Nephron progenitor cell (in vitro differentiated cells): ENCODE measurements at regions not wholly inside any gene's neighbourhood (a gene's known extent, or its start where the extent isn't known, plus 50 kb on each side); places are given as distances from the start of the nearest gene placed in this dataset.

Experiments used
- DNase-seq: peaks from one replicate; pipeline ENCODE4 v3.0.0; 2021
- H3K27ac Mint-ChIP-seq: 2 replicates; pipeline ENCODE4 v1.8.0; 2021; ENCODE audit warnings: mild to moderate bottlenecking, moderate library complexity, mixed read lengths
- H3K27me3 Mint-ChIP-seq: 2 replicates; pipeline ENCODE4 v1.8.0; 2021; ENCODE audit warnings: mild to moderate bottlenecking, low read depth, mixed read lengths; ENCODE audit not compliant: poor library complexity
- H3K36me3 Mint-ChIP-seq: 2 replicates; pipeline ENCODE4 v1.8.0; 2021; ENCODE audit warnings: low read depth, mixed read lengths
- H3K4me1 Mint-ChIP-seq: 2 replicates; pipeline ENCODE4 v1.8.0; 2021; ENCODE audit warnings: mixed read lengths
- H3K4me3 Mint-ChIP-seq: 2 replicates; pipeline ENCODE4 v1.8.0; 2021; ENCODE audit warnings: mild to moderate bottlenecking, moderate library complexity, mixed read lengths
- H3K9me3 Mint-ChIP-seq: 2 replicates; pipeline ENCODE4 v1.8.0; 2021; ENCODE audit warnings: mild to moderate bottlenecking, moderate library complexity, mixed read lengths
- TF ChIP-seq, protein P1 (sequence below): fragments of 200-600 bp; sonication (generic); IDR thresholded peaks from 2 replicates; pipeline ENCODE4 v1.5.0; 2021; ENCODE audit warnings: antibody characterized with exemption

DNA sequence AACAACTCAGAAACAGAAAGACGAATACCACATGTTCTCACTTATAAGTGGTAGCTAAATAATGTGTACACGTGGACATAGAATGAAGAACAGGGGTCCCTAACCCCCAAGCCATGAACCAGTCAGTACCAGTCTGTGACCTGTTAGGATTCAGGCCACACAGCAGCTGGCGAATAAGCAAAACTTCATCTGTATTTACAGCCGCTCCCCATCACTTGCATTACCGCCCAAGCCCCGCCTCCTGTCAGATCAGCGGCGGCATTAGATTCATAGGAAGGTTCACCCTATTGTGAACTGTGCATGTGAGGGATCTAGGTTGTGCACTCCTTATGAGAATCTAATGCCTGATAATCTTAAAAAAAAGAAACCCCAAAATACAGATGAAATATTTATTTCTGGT, 1128.7 kb downstream of the NLGN4X start:
- Mint-ChIP-seq H3K4me3 (no peak overlapping the region), H3K4me1 (no peaks in the 10 kb centered on the region), H3K27ac (no peak overlapping the region), H3K27me3 (no peaks in the 10 kb centered on the region), H3K9me3 (no peaks in the 10 kb centered on the region), H3K36me3 (no peaks in the 10 kb centered on the region)
- TF ChIP-seq, protein P1, sequence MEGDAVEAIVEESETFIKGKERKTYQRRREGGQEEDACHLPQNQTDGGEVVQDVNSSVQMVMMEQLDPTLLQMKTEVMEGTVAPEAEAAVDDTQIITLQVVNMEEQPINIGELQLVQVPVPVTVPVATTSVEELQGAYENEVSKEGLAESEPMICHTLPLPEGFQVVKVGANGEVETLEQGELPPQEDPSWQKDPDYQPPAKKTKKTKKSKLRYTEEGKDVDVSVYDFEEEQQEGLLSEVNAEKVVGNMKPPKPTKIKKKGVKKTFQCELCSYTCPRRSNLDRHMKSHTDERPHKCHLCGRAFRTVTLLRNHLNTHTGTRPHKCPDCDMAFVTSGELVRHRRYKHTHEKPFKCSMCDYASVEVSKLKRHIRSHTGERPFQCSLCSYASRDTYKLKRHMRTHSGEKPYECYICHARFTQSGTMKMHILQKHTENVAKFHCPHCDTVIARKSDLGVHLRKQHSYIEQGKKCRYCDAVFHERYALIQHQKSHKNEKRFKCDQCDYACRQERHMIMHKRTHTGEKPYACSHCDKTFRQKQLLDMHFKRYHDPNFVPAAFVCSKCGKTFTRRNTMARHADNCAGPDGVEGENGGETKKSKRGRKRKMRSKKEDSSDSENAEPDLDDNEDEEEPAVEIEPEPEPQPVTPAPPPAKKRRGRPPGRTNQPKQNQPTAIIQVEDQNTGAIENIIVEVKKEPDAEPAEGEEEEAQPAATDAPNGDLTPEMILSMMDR: no peak
- no peak for DNase-seq

DNA sequence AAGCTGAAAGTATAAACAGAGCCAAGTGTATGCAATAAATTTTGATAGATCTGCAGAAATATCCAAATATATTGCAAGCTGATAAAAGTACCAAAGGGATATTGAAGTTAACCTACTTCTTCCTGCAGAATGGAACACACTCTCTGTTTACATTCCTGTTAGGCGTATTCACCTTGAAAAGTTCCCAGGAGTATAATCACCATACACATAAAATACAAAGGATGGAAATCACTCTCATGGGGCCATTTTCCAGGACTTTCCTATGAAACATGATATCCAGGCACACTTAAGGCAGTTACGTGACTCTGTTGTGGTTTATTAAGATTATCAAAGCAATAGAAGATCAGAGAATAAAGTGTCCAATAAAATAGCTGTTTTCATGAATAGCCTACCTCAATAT, 1142.3 kb downstream of the NLGN4X start:
- no peaks in the 10 kb centered on the region for H3K27me3 Mint-ChIP-seq
- DNase-seq: no peak
- H3K9me3 Mint-ChIP-seq: peaks cover 3% of the 10 kb centered on the region

DNA sequence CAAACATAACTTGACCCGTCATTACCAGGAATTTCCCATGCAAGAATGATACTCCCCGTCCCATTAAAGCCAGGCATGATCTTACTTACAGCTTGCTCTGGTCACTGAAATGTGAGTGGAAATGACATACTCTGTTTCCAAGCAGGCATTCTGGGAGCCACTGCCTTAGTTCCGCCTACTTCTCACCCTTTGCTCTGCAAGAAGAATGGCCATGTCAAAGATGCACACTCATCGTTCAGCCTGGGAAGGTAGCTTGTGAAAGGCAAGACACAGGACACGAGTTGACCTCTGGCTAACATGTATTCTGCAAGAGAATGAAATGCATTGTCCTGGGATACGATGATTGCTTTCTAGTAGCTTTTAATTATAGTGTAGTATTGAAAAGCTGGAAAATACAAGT, 1144.4 kb downstream of the NLGN4X start:
- Mint-ChIP-seq H3K9me3 (peaks cover 10% of the 10 kb centered on the region), H3K4me3 (peak overlapping the region; percentile 12), H3K4me1 (peaks cover 12% of the 10 kb centered on the region), H3K27ac (peak overlapping the region; percentile 37), H3K27me3 (no peaks in the 10 kb centered on the region), H3K36me3 (no peaks in the 10 kb centered on the region)
- TF ChIP-seq, protein P1: no peak
- peak; percentile 3 for DNase-seq

More for the DNA sequence above, 1142.3 kb downstream of the NLGN4X start:
- TF ChIP-seq, protein P1: no peak
- no peak overlapping the region for H3K27ac Mint-ChIP-seq
- no peaks in the 10 kb centered on the region for H3K36me3 Mint-ChIP-seq
- H3K4me3 Mint-ChIP-seq: no peak overlapping the region
- peaks cover 12% of the 10 kb centered on the region for H3K4me1 Mint-ChIP-seq

DNA sequence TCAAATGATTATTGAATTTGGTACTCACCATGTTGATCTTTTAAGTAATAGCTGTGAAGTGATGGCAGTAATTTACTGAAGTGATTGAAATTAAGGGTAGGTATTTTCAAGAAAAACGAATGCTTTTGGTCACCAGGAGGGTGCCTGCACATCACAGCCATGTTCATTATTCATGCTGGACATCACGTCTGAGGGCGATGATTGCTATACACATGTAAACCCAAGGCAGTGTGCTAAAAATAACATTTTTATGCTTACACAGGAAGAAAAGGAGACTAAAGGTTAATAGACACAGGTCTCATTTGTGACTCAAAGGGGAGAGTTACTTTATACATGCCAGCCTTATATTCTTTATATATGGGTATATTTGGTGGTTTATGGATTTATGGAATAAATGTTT, 1146.0 kb downstream of the NLGN4X start:
- H3K9me3 Mint-ChIP-seq: peaks cover 14% of the 10 kb centered on the region
- H3K36me3 Mint-ChIP-seq: no peaks in the 10 kb centered on the region
- TF ChIP-seq, protein P1: no peak
- no peak overlapping the region for H3K4me3 Mint-ChIP-seq
- peaks cover 3% of the 10 kb centered on the region for H3K27me3 Mint-ChIP-seq
- no peak overlapping the region for H3K27ac Mint-ChIP-seq
- peaks cover 12% of the 10 kb centered on the region for H3K4me1 Mint-ChIP-seq
- no peak for DNase-seq

DNA sequence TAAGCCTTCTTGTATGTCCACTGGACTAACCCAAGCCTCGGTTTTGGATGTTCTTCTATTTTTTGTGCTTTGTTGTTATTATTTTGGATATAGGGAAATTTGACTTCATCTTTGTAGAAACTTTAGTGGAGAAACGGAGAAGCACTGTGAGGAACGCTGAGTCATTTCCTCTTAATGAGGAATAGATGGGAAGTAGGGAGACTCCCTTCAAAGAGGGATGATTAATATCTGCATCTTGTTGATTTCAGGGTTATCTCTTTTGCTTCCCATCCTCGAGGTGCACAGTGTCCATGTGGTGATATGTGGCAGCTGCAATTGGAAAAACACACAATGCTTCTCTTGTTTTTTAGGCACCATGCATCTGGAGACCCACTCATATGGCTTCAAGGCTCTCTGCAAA, 1147.9 kb downstream of the NLGN4X start:
- DNase-seq: no peak
- Mint-ChIP-seq H3K9me3 (peaks cover 14% of the 10 kb centered on the region), H3K27ac (no peak overlapping the region), H3K27me3 (peaks cover 3% of the 10 kb centered on the region), H3K4me3 (no peak overlapping the region), H3K36me3 (no peaks in the 10 kb centered on the region), H3K4me1 (peaks cover 12% of the 10 kb centered on the region)
- TF ChIP-seq, protein P1: no peak

DNA sequence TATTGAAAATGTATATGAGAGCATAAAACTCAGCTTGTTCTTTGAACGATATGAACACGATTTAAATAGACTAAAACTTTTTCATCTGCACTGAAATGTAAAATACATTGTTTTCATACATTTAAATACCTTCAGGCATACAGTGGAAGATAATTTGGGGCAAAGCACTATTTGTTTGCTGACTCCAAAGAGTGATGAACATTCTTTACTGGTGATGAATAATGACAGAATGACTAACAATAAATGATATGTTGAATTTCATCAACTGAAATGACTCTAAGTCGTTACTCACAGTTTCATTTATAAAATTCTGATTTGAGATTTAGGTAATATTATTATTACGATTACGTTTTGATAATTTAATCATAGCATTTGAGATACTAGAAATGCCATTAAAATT, 1160.1 kb downstream of the NLGN4X start:
- TF ChIP-seq, protein P1: no peak
- Mint-ChIP-seq H3K4me1 (no peaks in the 10 kb centered on the region), H3K36me3 (no peaks in the 10 kb centered on the region), H3K27me3 (no peaks in the 10 kb centered on the region), H3K4me3 (no peak overlapping the region), H3K9me3 (no peaks in the 10 kb centered on the region), H3K27ac (no peak overlapping the region)
- DNase-seq: no peak
